GM10248 (cell line): ENCODE measurements at regions not wholly inside any gene's neighbourhood (a gene's known extent, or its start where the extent isn't known, plus 50 kb on each side); places are given as distances from the start of the nearest gene placed in this dataset.

Experiments
- CTCF ChIA-PET: fragments of 300-600 bp; sonication (Branson Sonifier 250); formaldehyde crosslinking; extraction: SDS; loops from one replicate; lab custom pipeline; 2021; ENCODE audit warnings: antibody characterized with exemption; lab: Yijun Ruan, JAX
- POLR2A ChIA-PET: fragments of 350-650 bp; sonication (Branson Sonifier 250); formaldehyde crosslinking; extraction: SDS; loops from one replicate; lab custom pipeline; 2020; ENCODE audit warnings: antibody characterized with exemption; lab: Yijun Ruan, JAX
- DNase-seq: peaks from one replicate; pipeline ENCODE4 v3.0.0; 2012; ENCODE audit errors: extremely low spot score
- TF ChIP-seq, protein P1 (sequence below): IDR thresholded peaks from 2 replicates; pipeline ENCODE4 v1.5.1; 2012; ENCODE audit warnings: mild to moderate bottlenecking, low read depth; ENCODE audit errors: extremely low read depth, missing control alignments, control extremely low read depth

DNA sequence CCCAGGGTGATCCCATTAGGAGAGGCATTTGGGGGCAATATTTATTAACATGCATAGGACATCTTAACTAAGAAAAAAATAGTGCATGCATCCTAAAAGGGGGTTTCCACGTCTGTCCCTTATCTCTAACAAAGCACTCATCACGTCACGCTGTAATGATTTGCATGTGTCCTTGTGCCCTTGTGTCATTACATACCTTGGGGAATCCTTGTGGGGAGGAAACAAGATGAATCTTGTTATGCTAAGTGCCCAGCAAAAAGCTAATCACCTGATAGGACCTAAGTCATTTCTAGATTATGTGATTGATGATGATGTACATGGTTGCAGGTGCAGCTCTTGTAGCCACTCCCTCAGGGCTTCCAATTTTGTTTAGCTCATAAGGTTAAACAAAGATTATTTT lies 250.9 kb downstream of the FBXO15 start:
- TF ChIP-seq, protein P1, sequence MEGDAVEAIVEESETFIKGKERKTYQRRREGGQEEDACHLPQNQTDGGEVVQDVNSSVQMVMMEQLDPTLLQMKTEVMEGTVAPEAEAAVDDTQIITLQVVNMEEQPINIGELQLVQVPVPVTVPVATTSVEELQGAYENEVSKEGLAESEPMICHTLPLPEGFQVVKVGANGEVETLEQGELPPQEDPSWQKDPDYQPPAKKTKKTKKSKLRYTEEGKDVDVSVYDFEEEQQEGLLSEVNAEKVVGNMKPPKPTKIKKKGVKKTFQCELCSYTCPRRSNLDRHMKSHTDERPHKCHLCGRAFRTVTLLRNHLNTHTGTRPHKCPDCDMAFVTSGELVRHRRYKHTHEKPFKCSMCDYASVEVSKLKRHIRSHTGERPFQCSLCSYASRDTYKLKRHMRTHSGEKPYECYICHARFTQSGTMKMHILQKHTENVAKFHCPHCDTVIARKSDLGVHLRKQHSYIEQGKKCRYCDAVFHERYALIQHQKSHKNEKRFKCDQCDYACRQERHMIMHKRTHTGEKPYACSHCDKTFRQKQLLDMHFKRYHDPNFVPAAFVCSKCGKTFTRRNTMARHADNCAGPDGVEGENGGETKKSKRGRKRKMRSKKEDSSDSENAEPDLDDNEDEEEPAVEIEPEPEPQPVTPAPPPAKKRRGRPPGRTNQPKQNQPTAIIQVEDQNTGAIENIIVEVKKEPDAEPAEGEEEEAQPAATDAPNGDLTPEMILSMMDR, result no peak
- no peak for DNase-seq
- CTCF ChIA-PET, result interaction anchor here (1.3 to 2.0 kb wide), 3 partner anchors 12 to 17 kb away, joined by 3 to 8 read pairs (median 3); no protein-coding TSS in a partner anchor
- POLR2A ChIA-PET, result no interaction called here

DNA sequence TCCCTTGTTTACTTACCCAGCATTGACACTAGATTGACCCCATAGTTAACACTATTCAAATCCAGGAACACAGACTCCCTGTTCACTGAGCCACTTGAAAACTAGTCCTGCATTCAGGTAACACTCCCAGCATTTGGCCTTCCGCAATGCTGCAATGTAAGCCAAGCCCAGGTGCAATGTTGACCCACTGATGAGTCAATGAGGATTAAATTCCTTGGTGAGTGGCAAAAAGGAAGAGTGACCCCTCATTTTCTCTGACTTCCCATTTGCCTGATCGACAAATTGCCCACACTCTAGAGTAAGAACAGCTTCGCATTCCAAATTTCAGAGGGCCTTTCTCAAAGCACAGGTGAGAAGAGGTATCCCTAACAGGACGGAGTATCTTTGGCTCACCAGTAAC lies 251.9 kb downstream of the FBXO15 start:
- TF ChIP-seq, protein P1, result no peak
- ChIA-PET CTCF (interaction anchor here (2.0 kb wide), 1 partner anchor 11 kb away, joined by 8 read pairs; no protein-coding TSS in a partner anchor), POLR2A (no interaction called here)
- DNase-seq, result no peak

DNA sequence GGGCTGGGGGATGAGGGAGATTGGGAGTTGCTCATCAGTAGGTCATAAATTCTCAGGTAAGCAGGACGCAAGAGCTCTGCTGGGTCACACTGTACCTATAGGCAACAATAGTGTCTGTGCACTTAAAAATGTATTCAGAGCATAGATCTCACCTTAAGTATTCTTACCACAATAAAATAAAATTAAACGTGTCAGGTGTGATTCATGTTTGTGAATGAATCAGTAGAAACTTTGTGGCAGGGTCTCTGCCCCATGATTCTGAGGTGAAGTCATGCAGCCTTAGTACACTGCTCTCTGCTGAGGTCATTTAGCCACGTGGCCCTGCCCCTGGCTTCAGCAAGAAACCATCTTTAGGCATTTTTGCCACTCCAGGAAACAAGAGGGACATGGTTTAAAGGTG lies 253.8 kb downstream of the FBXO15 start:
- ChIA-PET CTCF (interaction anchor here (1.3 kb wide), 1 partner anchor 9 kb away, joined by 3 read pairs; no protein-coding TSS in a partner anchor), POLR2A (no interaction called here)
- TF ChIP-seq, protein P1, result no peak
- DNase-seq, result no peak

DNA sequence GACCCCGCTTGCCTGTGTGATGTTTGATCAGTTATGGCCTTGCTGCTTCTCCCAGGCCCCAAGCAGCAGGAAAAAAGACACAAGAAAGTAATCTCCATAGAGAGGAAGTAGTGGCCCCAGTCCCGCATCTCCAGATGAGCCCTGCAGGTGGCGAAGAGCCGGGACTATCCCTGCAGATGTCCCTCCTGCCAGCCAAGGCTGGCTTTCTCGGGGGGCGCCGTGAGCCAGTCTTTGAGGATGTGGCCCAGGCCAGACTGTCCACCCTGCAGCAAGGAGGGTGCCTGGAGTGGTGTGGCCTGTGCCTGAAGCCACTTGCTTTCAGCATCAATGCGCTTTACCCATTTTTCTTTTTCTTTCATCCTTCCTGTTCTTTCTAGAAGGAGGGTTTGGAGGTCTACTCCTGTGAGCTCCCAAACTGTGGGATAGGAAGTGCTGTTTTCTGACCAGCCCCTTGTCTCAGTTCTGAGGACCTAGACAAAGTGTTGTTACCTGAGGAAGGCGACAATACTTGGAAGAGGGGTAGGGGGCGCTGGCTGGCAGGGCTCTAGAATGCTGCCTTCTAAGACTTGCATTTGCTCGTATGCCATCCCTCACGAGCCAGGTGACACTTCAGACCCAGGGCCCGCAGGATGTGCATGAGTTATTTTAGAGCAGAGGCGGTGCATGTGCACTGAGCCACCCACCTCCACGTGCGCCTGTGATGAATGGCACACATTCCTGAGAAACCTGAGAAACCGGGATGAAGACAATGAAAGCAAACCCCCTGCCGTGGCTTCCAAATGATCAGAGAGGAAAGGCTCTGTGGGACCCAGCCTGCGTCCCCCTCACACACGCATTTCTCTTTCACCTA lies 255.8 kb downstream of the FBXO15 start:
- DNase-seq, result no peak
- ChIA-PET POLR2A (no interaction called here), CTCF (no interaction called here)
- TF ChIP-seq, protein P1, result no peak

DNA sequence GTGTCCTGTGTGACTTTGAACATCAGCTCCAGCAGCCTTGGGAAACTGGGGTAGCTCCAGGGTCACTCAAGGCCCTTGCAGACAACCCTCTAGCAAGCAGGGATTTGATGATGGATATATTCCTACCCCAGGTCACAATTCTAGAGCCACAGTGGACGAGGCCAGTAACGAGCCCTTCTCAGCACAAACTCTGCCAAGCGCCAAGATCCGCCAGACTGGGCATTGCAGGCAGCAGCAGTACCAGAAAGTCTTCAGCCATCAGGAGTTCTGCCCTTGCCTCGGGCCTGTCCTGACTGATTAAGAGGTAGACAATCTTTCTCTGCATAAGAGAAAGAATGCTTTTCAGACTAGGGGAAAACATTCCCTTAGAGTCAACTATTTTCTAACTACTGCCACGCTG lies 259.1 kb downstream of the FBXO15 start:
- CTCF ChIA-PET, result interaction anchor here (2.2 kb wide), 1 partner anchor 13 kb away, joined by 5 read pairs; no protein-coding TSS in a partner anchor
- POLR2A ChIA-PET, result no interaction called here
- no peak for DNase-seq
- TF ChIP-seq, protein P1, result no peak

DNA sequence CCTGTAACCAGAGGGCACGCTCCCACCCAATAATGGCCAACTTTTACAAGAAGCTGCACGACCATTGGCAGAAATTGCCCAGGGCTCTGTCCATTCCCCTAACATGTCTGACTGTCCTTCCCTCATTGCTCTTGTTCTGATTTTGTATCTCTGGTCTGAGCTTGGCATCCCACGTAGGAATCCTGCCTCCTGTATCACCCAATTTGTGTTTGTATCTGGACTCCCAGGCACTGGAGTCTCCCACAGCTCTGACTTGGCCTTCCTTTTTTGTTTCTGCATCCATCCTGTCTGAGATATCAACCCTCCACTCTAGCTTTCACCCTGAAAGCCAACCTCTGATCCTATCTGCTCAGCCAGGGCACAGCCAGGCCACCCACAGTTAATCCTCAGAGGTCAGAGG lies 259.8 kb downstream of the FBXO15 start:
- ChIA-PET POLR2A (no interaction called here), CTCF (interaction anchor here (2.2 kb wide), 1 partner anchor 12 kb away, joined by 5 read pairs; no protein-coding TSS in a partner anchor)
- DNase-seq, result no peak
- TF ChIP-seq, protein P1, result no peak
